ENCODE measurements at regions not wholly inside any gene's neighbourhood (a gene's known extent, or its start where the extent isn't known, plus 50 kb on each side); places are given as distances from the start of the nearest gene placed in this dataset.

- no peak for DNase-seq (ENCODE audit: insufficient read length, low spot score)
- no peak for FAIRE-seq
Measured at GRCh38 chr10:106473129-106473685, 691.3 kb downstream of the SORCS1 start.

GRCh38 chr10:106467506-106467905 lies 697.0 kb downstream of the SORCS1 start:
- FAIRE-seq (no peak), DNase-seq (ENCODE audit: insufficient read length, low spot score) (no peak)

- DNase-seq (ENCODE audit: insufficient read length, low spot score) (no peak), FAIRE-seq (no peak)
Measured at GRCh38 chr10:106457522-106457921, 707.0 kb downstream of the SORCS1 start.

- no peak for DNase-seq (ENCODE audit: insufficient read length, low spot score)
- FAIRE-seq: no peak
Measured at GRCh38 chr10:106454233-106454632, 710.3 kb downstream of the SORCS1 start.

- FAIRE-seq: no peak
- no peak for DNase-seq (ENCODE audit: insufficient read length, low spot score)
Measured at GRCh38 chr10:106450966-106451365, 713.5 kb downstream of the SORCS1 start.

GRCh38 chr10:106446920-106447319 lies 717.6 kb downstream of the SORCS1 start:
- FAIRE-seq (no peak), DNase-seq (ENCODE audit: insufficient read length, low spot score) (no peak)

- FAIRE-seq (no peak), DNase-seq (ENCODE audit: insufficient read length, low spot score) (no peak)
Measured at GRCh38 chr10:106442223-106442622, 722.3 kb downstream of the SORCS1 start.

GRCh38 chr10:106440767-106441166 lies 723.7 kb downstream of the SORCS1 start:
- DNase-seq (ENCODE audit: insufficient read length, low spot score) (no peak), FAIRE-seq (no peak)

GRCh38 chr10:106440355-106440754 lies 724.2 kb downstream of the SORCS1 start:
- no peak for DNase-seq (ENCODE audit: insufficient read length, low spot score)

GRCh38 chr10:106439366-106439765 lies 725.1 kb downstream of the SORCS1 start:
- DNase-seq (ENCODE audit: insufficient read length, low spot score) (no peak), FAIRE-seq (no peak)

More at GRCh38 chr10:106440355-106440754, 724.2 kb downstream of the SORCS1 start:
- no peak for FAIRE-seq

GRCh38 chr10:106438386-106438785 lies 726.1 kb downstream of the SORCS1 start:
- DNase-seq (ENCODE audit: insufficient read length, low spot score): no peak
- no peak for FAIRE-seq

- DNase-seq (ENCODE audit: insufficient read length, low spot score) (no peak), FAIRE-seq (no peak)
Measured at GRCh38 chr10:106436123-106436715, 728.3 kb downstream of the SORCS1 start.

- DNase-seq (ENCODE audit: insufficient read length, low spot score) (no peak), FAIRE-seq (no peak)
Measured at GRCh38 chr10:106435081-106435480, 729.4 kb downstream of the SORCS1 start.

- no peak for DNase-seq (ENCODE audit: insufficient read length, low spot score)
- FAIRE-seq: no peak
Measured at GRCh38 chr10:106424981-106425380, 739.5 kb downstream of the SORCS1 start.

- FAIRE-seq (no peak), DNase-seq (ENCODE audit: insufficient read length, low spot score) (no peak)
Measured at GRCh38 chr10:106424054-106424453, 740.5 kb downstream of the SORCS1 start.

- FAIRE-seq (no peak), DNase-seq (ENCODE audit: insufficient read length, low spot score) (no peak)
Measured at GRCh38 chr10:106410331-106410730, 754.2 kb downstream of the SORCS1 start.

GRCh38 chr10:106405141-106405540 lies 759.4 kb downstream of the SORCS1 start:
- no peak for FAIRE-seq
- no peak for DNase-seq (ENCODE audit: insufficient read length, low spot score)

GRCh38 chr10:106402458-106402857 lies 762.0 kb downstream of the SORCS1 start:
- no peak for DNase-seq (ENCODE audit: insufficient read length, low spot score)
- no peak for FAIRE-seq

GRCh38 chr10:106401967-106402366 lies 762.5 kb downstream of the SORCS1 start:
- DNase-seq (ENCODE audit: insufficient read length, low spot score) (no peak), FAIRE-seq (no peak)

GRCh38 chr10:106401161-106401560 lies 763.3 kb downstream of the SORCS1 start:
- DNase-seq (ENCODE audit: insufficient read length, low spot score): no peak

GRCh38 chr10:106399112-106399511 lies 765.4 kb downstream of the SORCS1 start:
- DNase-seq (ENCODE audit: insufficient read length, low spot score): no peak

More at GRCh38 chr10:106401161-106401560, 763.3 kb downstream of the SORCS1 start:
- FAIRE-seq: no peak

GRCh38 chr10:106396192-106396591 lies 768.3 kb downstream of the SORCS1 start:
- FAIRE-seq (no peak), DNase-seq (ENCODE audit: insufficient read length, low spot score) (no peak)

More at GRCh38 chr10:106399112-106399511, 765.4 kb downstream of the SORCS1 start:
- FAIRE-seq: no peak
